Cardiac fibroblast (primary cell): ENCODE measurements at regions not wholly inside any gene's neighbourhood (a gene's known extent, or its start where the extent isn't known, plus 50 kb on each side); places are given as distances from the start of the nearest gene placed in this dataset.

Experiments used
- DNase-seq, 2 donors: peaks; one replicate each; pipeline versions ENCODE4 v3.0.0 to v3.0.0-alpha.2; 2010; ENCODE audit warnings: low read depth in 2 of 2
- H3K4me3 ChIP-seq, 2 donors: replicated peaks in 1 of 2; 1 replicate in 1 of 2; 2 replicates in 1 of 2; pipeline ENCODE4 v1.5.1; 2011; ENCODE audit warnings: low read depth in 2 of 2, low read length in 2 of 2, mild to moderate bottlenecking in 2 of 2, moderate library complexity in 1 of 2
- CTCF ChIP-seq: IDR thresholded peaks from one replicate; pipeline ENCODE4 v1.5.1; 2011; ENCODE audit warnings: low read depth, mild to moderate bottlenecking, low read length, inconsistent platforms

GRCh38 chr3:6723205-6723604, 137.7 kb upstream of the GRM7 start:
- no peak for TF ChIP-seq CTCF
- DNase-seq = no peak

GRCh38 chr3:6726811-6727210, 134.1 kb upstream of the GRM7 start:
- TF ChIP-seq CTCF = no peak
- no peak overlapping the region for H3K4me3 ChIP-seq
- no peak for DNase-seq

More at GRCh38 chr3:6723205-6723604, 137.7 kb upstream of the GRM7 start:
- no peak overlapping the region for H3K4me3 ChIP-seq

GRCh38 chr3:6732807-6733206, 128.1 kb upstream of the GRM7 start:
- no peak for DNase-seq
- no peak for TF ChIP-seq CTCF
- no peak overlapping the region for H3K4me3 ChIP-seq

GRCh38 chr3:6733699-6734394, 127.1 kb upstream of the GRM7 start:
- TF ChIP-seq CTCF = no peak
- DNase-seq = no peak
- no peak overlapping the region for H3K4me3 ChIP-seq

- DNase-seq = no peak
- no peak overlapping the region for H3K4me3 ChIP-seq
- TF ChIP-seq CTCF = no peak
Measured at GRCh38 chr3:6734395-6734746, 126.5 kb upstream of the GRM7 start.

- DNase-seq = no peak
- no peak overlapping the region for H3K4me3 ChIP-seq
- TF ChIP-seq CTCF = no peak
Measured at GRCh38 chr3:6736836-6737629, 123.9 kb upstream of the GRM7 start.
